GDM1 (cell line): ENCODE measurements at regions not wholly inside any gene's neighbourhood (a gene's known extent, or its start where the extent isn't known, plus 50 kb on each side); places are given as distances from the start of the nearest gene placed in this dataset.
A peak's percentile ranks its signal among the peaks of the same experiment; 100 is the strongest.
"Not testable (repeated sequence)": the region's sequence is repeated elsewhere in the genome, so short reads cannot be mapped to it uniquely, and the experiment has no call there.

Experiments used
- DNase-seq: peaks from one replicate; lab custom pipeline; 2025; lab: John Stamatoyannopoulos, UW

- DNase-seq = not testable (repeated sequence)
Measured at GRCh38 chrX:3837958-3838643, 124.7 kb upstream of the PRKX start.

- not testable (repeated sequence) for DNase-seq
Measured at GRCh38 chrX:3837211-3837610, 123.8 kb upstream of the PRKX start.

- DNase-seq = not testable (repeated sequence)
Measured at GRCh38 chrX:3833761-3834542, 120.5 kb upstream of the PRKX start.

- DNase-seq = not testable (repeated sequence)
Measured at GRCh38 chrX:3830020-3830419, 116.6 kb upstream of the PRKX start.

GRCh38 chrX:3829041-3829531, 115.6 kb upstream of the PRKX start:
- DNase-seq = not testable (repeated sequence)

GRCh38 chrX:3828378-3829040, 115.1 kb upstream of the PRKX start:
- not testable (repeated sequence) for DNase-seq

- not testable (repeated sequence) for DNase-seq
Measured at GRCh38 chrX:3824008-3824407, 110.6 kb upstream of the PRKX start.

- no peak for DNase-seq
Measured at GRCh38 chrX:3820167-3820566, 106.7 kb upstream of the PRKX start.

- DNase-seq = not testable (repeated sequence)
Measured at GRCh38 chrX:3817480-3817879, 104.0 kb upstream of the PRKX start.

GRCh38 chrX:3815896-3816664, 102.6 kb upstream of the PRKX start:
- no peak for DNase-seq

GRCh38 chrX:3811331-3812311, 98.2 kb upstream of the PRKX start:
- DNase-seq = peak; percentile 50

- DNase-seq = no peak
Measured at GRCh38 chrX:3807906-3808305, 94.5 kb upstream of the PRKX start.

GRCh38 chrX:3806630-3807029, 93.2 kb upstream of the PRKX start:
- no peak for DNase-seq

GRCh38 chrX:3803713-3804112, 90.3 kb upstream of the PRKX start:
- no peak for DNase-seq

- DNase-seq = no peak
Measured at GRCh38 chrX:3803305-3803704, 89.9 kb upstream of the PRKX start.

GRCh38 chrX:3795411-3795810, 82.0 kb upstream of the PRKX start:
- DNase-seq = not testable (repeated sequence)

- no peak for DNase-seq
Measured at GRCh38 chrX:3791449-3791848, 78.0 kb upstream of the PRKX start.

- DNase-seq = no peak
Measured at GRCh38 chrX:3788494-3789233, 75.2 kb upstream of the PRKX start.

- no peak for DNase-seq
Measured at GRCh38 chrX:3787856-3788255, 74.4 kb upstream of the PRKX start.

- not testable (repeated sequence) for DNase-seq
Measured at GRCh38 chrX:3785822-3786221, 72.4 kb upstream of the PRKX start.
